HL-60 (cell line): ENCODE measurements at regions not wholly inside any gene's neighbourhood (a gene's known extent, or its start where the extent isn't known, plus 50 kb on each side); places are given as distances from the start of the nearest gene placed in this dataset.

ENCODE experiments used
- CTCF ChIP-seq: IDR thresholded peaks from one replicate; pipeline ENCODE4 v1.5.1; 2011; ENCODE audit warnings: low read length, control low read depth, inconsistent platforms; ENCODE audit not compliant: insufficient read depth
- GABPA ChIP-seq: IDR thresholded peaks from 2 replicates; pipeline ENCODE4 v1.6.1; 2012; ENCODE audit warnings: low read depth
- POLR2AphosphoS5 ChIP-seq: IDR thresholded peaks from 2 replicates; pipeline ENCODE4 v1.6.1; 2012; ENCODE audit warnings: low read depth
- REST ChIP-seq: IDR thresholded peaks from 2 replicates; pipeline ENCODE4 v1.6.1; 2012; ENCODE audit warnings: low read depth; ENCODE audit not compliant: insufficient replicate concordance
- SPI1 ChIP-seq: IDR thresholded peaks from 2 replicates; pipeline ENCODE4 v1.6.1; 2012; ENCODE audit warnings: low read depth, mild to moderate bottlenecking, borderline replicate concordance

- no peak for TF ChIP-seq REST
- TF ChIP-seq CTCF, result no peak
- TF ChIP-seq POLR2AphosphoS5, result no peak
- TF ChIP-seq GABPA, result no peak
- no peak for TF ChIP-seq SPI1
These were observed 182.4 kb upstream of the ATP10B start for GRCh38 chr5:161034451-161034850.
